ENCODE measurements at regions not wholly inside any gene's neighbourhood (a gene's known extent, or its start where the extent isn't known, plus 50 kb on each side); places are given as distances from the start of the nearest gene placed in this dataset.

- no peak for DNase-seq (ENCODE audit: low read depth in 6 of 9, low spot score in 9 of 9)
- H3K36me3 ChIP-seq (ENCODE audit: control insufficient read depth in 2 of 2, insufficient read depth in 2 of 2, low read length in 1 of 2): no peaks in the 10 kb centered on the region
- H3K27me3 ChIP-seq (ENCODE audit: control insufficient read depth in 2 of 2, insufficient read depth in 1 of 2, low read length in 1 of 2): no peaks in the 10 kb centered on the region
These were observed 601.8 kb upstream of the ID2 start for GRCh38 chr2:8080063-8080462.

GRCh38 chr2:8081130-8081529, 600.7 kb upstream of the ID2 start:
- H3K27ac ChIP-seq (ENCODE audit: low read depth in 1 of 2, low read length in 1 of 2): no peak overlapping the region
- 97% methylated on average over 5 of the region's 5 CpGs for WGBS
- H3K36me3 ChIP-seq (ENCODE audit: control insufficient read depth in 2 of 2, insufficient read depth in 2 of 2, low read length in 1 of 2): no peaks in the 10 kb centered on the region
- H3K4me3 ChIP-seq (ENCODE audit: low read length in 2 of 2): no peak overlapping the region
- H3K4me1 ChIP-seq (ENCODE audit: control insufficient read depth in 2 of 2, insufficient read depth in 2 of 2, low read length in 2 of 2): no peaks in the 10 kb centered on the region
- peaks cover 0 to 3% of the 10 kb centered on the region in 2 donors for H3K9me3 ChIP-seq (ENCODE audit: control insufficient read depth in 2 of 2, insufficient read depth in 1 of 2, low read length in 1 of 2)
- H3K27me3 ChIP-seq (ENCODE audit: control insufficient read depth in 2 of 2, insufficient read depth in 1 of 2, low read length in 1 of 2): no peaks in the 10 kb centered on the region
- no peak for DNase-seq (ENCODE audit: low read depth in 6 of 9, low spot score in 9 of 9)

More at GRCh38 chr2:8080063-8080462, 601.8 kb upstream of the ID2 start:
- no peak overlapping the region for H3K27ac ChIP-seq (ENCODE audit: low read depth in 1 of 2, low read length in 1 of 2)
- peaks cover 0 to 3% of the 10 kb centered on the region in 2 donors for H3K9me3 ChIP-seq (ENCODE audit: control insufficient read depth in 2 of 2, insufficient read depth in 1 of 2, low read length in 1 of 2)
- H3K4me1 ChIP-seq (ENCODE audit: control insufficient read depth in 2 of 2, insufficient read depth in 2 of 2, low read length in 2 of 2): no peaks in the 10 kb centered on the region
- no peak overlapping the region for H3K4me3 ChIP-seq (ENCODE audit: low read length in 2 of 2)

GRCh38 chr2:8082840-8083239, 599.0 kb upstream of the ID2 start:
- no peaks in the 10 kb centered on the region for H3K27me3 ChIP-seq (ENCODE audit: control insufficient read depth in 2 of 2, insufficient read depth in 1 of 2, low read length in 1 of 2)
- no peak for DNase-seq (ENCODE audit: low read depth in 6 of 9, low spot score in 9 of 9)
- no peaks in the 10 kb centered on the region for H3K4me1 ChIP-seq (ENCODE audit: control insufficient read depth in 2 of 2, insufficient read depth in 2 of 2, low read length in 2 of 2)
- no peak overlapping the region for H3K27ac ChIP-seq (ENCODE audit: low read depth in 1 of 2, low read length in 1 of 2)
- WGBS: 98% methylated on average over 4 of the region's 4 CpGs
- no peaks in the 10 kb centered on the region for H3K9me3 ChIP-seq (ENCODE audit: control insufficient read depth in 2 of 2, insufficient read depth in 1 of 2, low read length in 1 of 2)
- H3K4me3 ChIP-seq (ENCODE audit: low read length in 2 of 2): no peak overlapping the region
- H3K36me3 ChIP-seq (ENCODE audit: control insufficient read depth in 2 of 2, insufficient read depth in 2 of 2, low read length in 1 of 2): no peaks in the 10 kb centered on the region

GRCh38 chr2:8086357-8086756, 595.5 kb upstream of the ID2 start:
- 94% methylated on average over 2 of the region's 2 CpGs for WGBS

GRCh38 chr2:8086796-8087479, 594.9 kb upstream of the ID2 start:
- no peaks in the 10 kb centered on the region for H3K27me3 ChIP-seq (ENCODE audit: control insufficient read depth in 2 of 2, insufficient read depth in 1 of 2, low read length in 1 of 2)
- H3K4me3 ChIP-seq (ENCODE audit: low read length in 2 of 2): no peak overlapping the region
- no peaks in the 10 kb centered on the region for H3K9me3 ChIP-seq (ENCODE audit: control insufficient read depth in 2 of 2, insufficient read depth in 1 of 2, low read length in 1 of 2)
- H3K27ac ChIP-seq (ENCODE audit: low read depth in 1 of 2, low read length in 1 of 2): no peak overlapping the region
- H3K4me1 ChIP-seq (ENCODE audit: control insufficient read depth in 2 of 2, insufficient read depth in 2 of 2, low read length in 2 of 2): no peaks in the 10 kb centered on the region
- no peak for DNase-seq (ENCODE audit: low read depth in 6 of 9, low spot score in 9 of 9)
- no peaks in the 10 kb centered on the region for H3K36me3 ChIP-seq (ENCODE audit: control insufficient read depth in 2 of 2, insufficient read depth in 2 of 2, low read length in 1 of 2)
- 95% methylated on average over 4 of the region's 4 CpGs for WGBS

More at GRCh38 chr2:8086357-8086756, 595.5 kb upstream of the ID2 start:
- H3K4me3 ChIP-seq (ENCODE audit: low read length in 2 of 2): no peak overlapping the region
- no peaks in the 10 kb centered on the region for H3K27me3 ChIP-seq (ENCODE audit: control insufficient read depth in 2 of 2, insufficient read depth in 1 of 2, low read length in 1 of 2)
- H3K4me1 ChIP-seq (ENCODE audit: control insufficient read depth in 2 of 2, insufficient read depth in 2 of 2, low read length in 2 of 2): no peaks in the 10 kb centered on the region
- no peaks in the 10 kb centered on the region for H3K9me3 ChIP-seq (ENCODE audit: control insufficient read depth in 2 of 2, insufficient read depth in 1 of 2, low read length in 1 of 2)
- no peak for DNase-seq (ENCODE audit: low read depth in 6 of 9, low spot score in 9 of 9)
- H3K36me3 ChIP-seq (ENCODE audit: control insufficient read depth in 2 of 2, insufficient read depth in 2 of 2, low read length in 1 of 2): no peaks in the 10 kb centered on the region
- no peak overlapping the region for H3K27ac ChIP-seq (ENCODE audit: low read depth in 1 of 2, low read length in 1 of 2)

DNA sequence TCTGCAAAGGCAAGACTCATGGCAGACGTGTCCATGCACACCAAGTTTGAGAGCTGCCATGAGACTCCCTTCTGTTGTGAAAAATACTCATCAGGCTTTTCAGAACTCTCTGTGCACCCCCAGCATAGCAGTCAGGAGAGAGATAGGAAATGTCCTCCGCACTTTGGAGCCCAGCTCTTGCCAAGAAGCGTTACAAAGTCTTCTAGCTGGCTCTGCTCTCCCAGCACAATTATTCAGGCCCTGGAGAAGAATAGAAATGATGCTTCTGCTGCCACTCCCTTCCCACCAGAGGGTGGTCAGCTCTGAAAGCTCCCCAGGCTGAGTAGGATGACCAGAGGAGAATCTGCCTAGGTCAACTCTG, 594.4 kb upstream of the ID2 start:
- Histone ChIP-seq H3K9me3 (ENCODE audit: control insufficient read depth in 2 of 2, insufficient read depth in 1 of 2, low read length in 1 of 2) (no peaks in the 10 kb centered on the region), H3K36me3 (ENCODE audit: control insufficient read depth in 2 of 2, insufficient read depth in 2 of 2, low read length in 1 of 2) (no peaks in the 10 kb centered on the region)
- WGBS: 98% methylated on average over 3 of the region's 3 CpGs

GRCh38 chr2:8088810-8089209, 593.0 kb upstream of the ID2 start:
- WGBS: 97% methylated on average over 1 of the region's 1 CpG
- H3K4me3 ChIP-seq (ENCODE audit: low read length in 2 of 2): no peak overlapping the region
- H3K27me3 ChIP-seq (ENCODE audit: control insufficient read depth in 2 of 2, insufficient read depth in 1 of 2, low read length in 1 of 2): no peaks in the 10 kb centered on the region
- H3K27ac ChIP-seq (ENCODE audit: low read depth in 1 of 2, low read length in 1 of 2): no peak overlapping the region
- no peak for DNase-seq (ENCODE audit: low read depth in 6 of 9, low spot score in 9 of 9)
- no peaks in the 10 kb centered on the region for H3K9me3 ChIP-seq (ENCODE audit: control insufficient read depth in 2 of 2, insufficient read depth in 1 of 2, low read length in 1 of 2)
- no peaks in the 10 kb centered on the region for H3K36me3 ChIP-seq (ENCODE audit: control insufficient read depth in 2 of 2, insufficient read depth in 2 of 2, low read length in 1 of 2)
- no peaks in the 10 kb centered on the region for H3K4me1 ChIP-seq (ENCODE audit: control insufficient read depth in 2 of 2, insufficient read depth in 2 of 2, low read length in 2 of 2)

More for the DNA sequence above, 594.4 kb upstream of the ID2 start:
- Histone ChIP-seq H3K4me3 (ENCODE audit: low read length in 2 of 2) (no peak overlapping the region), H3K4me1 (ENCODE audit: control insufficient read depth in 2 of 2, insufficient read depth in 2 of 2, low read length in 2 of 2) (no peaks in the 10 kb centered on the region), H3K27me3 (ENCODE audit: control insufficient read depth in 2 of 2, insufficient read depth in 1 of 2, low read length in 1 of 2) (no peaks in the 10 kb centered on the region), H3K27ac (ENCODE audit: low read depth in 1 of 2, low read length in 1 of 2) (no peak overlapping the region)
- DNase-seq (ENCODE audit: low read depth in 6 of 9, low spot score in 9 of 9): no peak

DNA sequence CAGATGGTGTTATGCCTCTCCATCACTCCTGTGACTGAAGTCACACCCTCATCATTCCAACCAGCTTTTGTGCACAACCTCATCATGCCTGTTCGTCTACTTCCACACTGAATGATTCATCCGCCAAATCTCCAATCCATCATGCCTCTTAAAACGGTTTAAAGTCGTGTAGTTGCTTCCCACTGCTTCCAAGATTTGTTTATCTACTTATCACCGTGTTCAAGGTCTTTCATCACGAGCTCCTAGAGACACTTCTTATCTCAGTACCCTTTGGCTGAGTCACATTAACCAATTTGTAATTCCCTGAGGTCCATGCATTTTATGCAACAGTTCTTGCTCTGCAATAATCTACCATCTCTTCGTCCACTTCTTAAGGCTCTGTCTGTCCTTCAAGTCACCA, 592.3 kb upstream of the ID2 start:
- Histone ChIP-seq H3K27ac (ENCODE audit: low read depth in 1 of 2, low read length in 1 of 2) (no peak overlapping the region), H3K36me3 (ENCODE audit: control insufficient read depth in 2 of 2, insufficient read depth in 2 of 2, low read length in 1 of 2) (no peaks in the 10 kb centered on the region), H3K9me3 (ENCODE audit: control insufficient read depth in 2 of 2, insufficient read depth in 1 of 2, low read length in 1 of 2) (no peaks in the 10 kb centered on the region), H3K27me3 (ENCODE audit: control insufficient read depth in 2 of 2, insufficient read depth in 1 of 2, low read length in 1 of 2) (no peaks in the 10 kb centered on the region), H3K4me3 (ENCODE audit: low read length in 2 of 2) (no peak overlapping the region), H3K4me1 (ENCODE audit: control insufficient read depth in 2 of 2, insufficient read depth in 2 of 2, low read length in 2 of 2) (no peaks in the 10 kb centered on the region)
- 95% methylated on average over 7 of the region's 7 CpGs for WGBS
- DNase-seq (ENCODE audit: low read depth in 6 of 9, low spot score in 9 of 9): no peak

DNA sequence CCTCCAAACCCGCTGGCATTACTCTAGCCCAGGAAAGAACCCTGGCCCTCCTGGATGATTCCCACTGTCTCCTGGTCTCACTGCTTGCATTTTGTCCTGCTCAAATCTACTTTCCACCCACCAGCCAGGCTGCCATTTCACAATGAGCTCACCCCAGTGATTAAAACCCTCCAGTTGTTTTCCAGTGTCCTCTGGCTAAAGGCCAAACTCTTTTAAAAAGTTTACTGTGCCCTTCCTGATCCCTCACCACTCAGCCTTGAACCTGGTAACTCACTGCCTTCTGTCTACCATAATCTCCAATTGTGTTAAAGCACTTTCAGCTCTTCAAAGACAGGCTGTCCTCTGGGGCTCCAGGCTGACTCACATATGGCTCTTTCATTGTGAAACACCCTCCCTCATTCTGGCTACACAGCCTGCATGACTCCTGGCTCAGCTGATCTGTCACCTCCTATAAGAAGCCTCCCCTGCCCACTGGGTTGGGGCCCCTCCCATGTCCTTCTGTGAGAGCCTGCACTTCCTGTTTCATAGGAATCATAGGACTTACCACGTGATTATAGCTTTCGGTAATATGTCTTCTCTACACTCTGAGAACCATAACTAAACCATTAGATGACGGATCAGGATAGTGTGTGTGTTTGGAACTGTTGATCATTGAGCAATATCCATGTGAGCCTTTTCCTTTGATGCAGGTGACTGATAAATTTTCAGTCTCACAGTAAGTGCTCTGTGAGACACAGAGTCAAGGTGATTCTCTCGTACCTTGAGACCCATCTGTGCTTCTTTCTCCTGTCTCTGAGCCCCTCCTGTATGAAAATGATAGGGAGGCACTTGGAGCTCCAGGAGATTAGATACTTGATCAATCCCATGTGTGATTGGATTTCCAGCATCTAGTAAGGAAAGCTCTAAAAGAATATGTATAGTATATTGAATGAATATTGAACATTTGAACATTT, 590.8 kb upstream of the ID2 start:
- H3K4me1 ChIP-seq (ENCODE audit: control insufficient read depth in 2 of 2, insufficient read depth in 2 of 2, low read length in 2 of 2): no peaks in the 10 kb centered on the region
- no peaks in the 10 kb centered on the region for H3K36me3 ChIP-seq (ENCODE audit: control insufficient read depth in 2 of 2, insufficient read depth in 2 of 2, low read length in 1 of 2)
- H3K27me3 ChIP-seq (ENCODE audit: control insufficient read depth in 2 of 2, insufficient read depth in 1 of 2, low read length in 1 of 2): no peaks in the 10 kb centered on the region
- H3K27ac ChIP-seq (ENCODE audit: low read depth in 1 of 2, low read length in 1 of 2): no peak overlapping the region
- no peak overlapping the region for H3K4me3 ChIP-seq (ENCODE audit: low read length in 2 of 2)
- H3K9me3 ChIP-seq (ENCODE audit: control insufficient read depth in 2 of 2, insufficient read depth in 1 of 2, low read length in 1 of 2): no peaks in the 10 kb centered on the region
- peak in 2 of 9 donors; percentile 16 to 24 for DNase-seq (ENCODE audit: low read depth in 6 of 9, low spot score in 9 of 9)
- WGBS: 87% methylated on average over 5 of the region's 5 CpGs
